ENCODE measurements at regions not wholly inside any gene's neighbourhood (a gene's known extent, or its start where the extent isn't known, plus 50 kb on each side); places are given as distances from the start of the nearest gene placed in this dataset.
A peak's percentile ranks its signal among the peaks of the same experiment; 100 is the strongest.

DNA sequence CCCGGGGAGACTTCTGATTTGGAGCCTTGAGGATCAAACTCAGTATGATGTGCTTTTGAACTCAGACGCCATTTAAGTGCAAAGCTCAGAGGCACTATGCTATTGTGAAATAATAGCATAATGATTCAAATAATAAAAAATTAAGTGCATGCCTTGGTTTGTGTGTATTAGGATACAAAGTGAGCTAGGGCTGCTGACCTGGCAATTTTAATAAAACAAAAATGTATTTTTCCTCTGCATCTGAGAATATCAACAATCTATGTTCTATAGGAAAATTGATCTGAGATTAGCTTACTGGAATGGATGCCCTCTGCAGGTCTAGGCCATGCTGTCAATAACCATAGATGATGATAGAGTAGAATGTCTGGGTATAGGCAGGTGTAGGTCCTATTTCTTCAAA is 278.8 kb downstream of the DCDC2C start:
- TF ChIP-seq, protein P1, sequence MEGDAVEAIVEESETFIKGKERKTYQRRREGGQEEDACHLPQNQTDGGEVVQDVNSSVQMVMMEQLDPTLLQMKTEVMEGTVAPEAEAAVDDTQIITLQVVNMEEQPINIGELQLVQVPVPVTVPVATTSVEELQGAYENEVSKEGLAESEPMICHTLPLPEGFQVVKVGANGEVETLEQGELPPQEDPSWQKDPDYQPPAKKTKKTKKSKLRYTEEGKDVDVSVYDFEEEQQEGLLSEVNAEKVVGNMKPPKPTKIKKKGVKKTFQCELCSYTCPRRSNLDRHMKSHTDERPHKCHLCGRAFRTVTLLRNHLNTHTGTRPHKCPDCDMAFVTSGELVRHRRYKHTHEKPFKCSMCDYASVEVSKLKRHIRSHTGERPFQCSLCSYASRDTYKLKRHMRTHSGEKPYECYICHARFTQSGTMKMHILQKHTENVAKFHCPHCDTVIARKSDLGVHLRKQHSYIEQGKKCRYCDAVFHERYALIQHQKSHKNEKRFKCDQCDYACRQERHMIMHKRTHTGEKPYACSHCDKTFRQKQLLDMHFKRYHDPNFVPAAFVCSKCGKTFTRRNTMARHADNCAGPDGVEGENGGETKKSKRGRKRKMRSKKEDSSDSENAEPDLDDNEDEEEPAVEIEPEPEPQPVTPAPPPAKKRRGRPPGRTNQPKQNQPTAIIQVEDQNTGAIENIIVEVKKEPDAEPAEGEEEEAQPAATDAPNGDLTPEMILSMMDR (IDR thresholded peaks at IDR 0.05): no peak
- TF ChIP-seq POLR2AphosphoS5 (IDR thresholded peaks at IDR 0.05): no peak
- no peak for TF ChIP-seq EP300 (IDR thresholded peaks at IDR 0.05)
- TF ChIP-seq POLR2A (IDR thresholded peaks at IDR 0.05; ENCODE audit: low read depth): no peak
- Histone ChIP-seq H3K4me3 (no peak overlapping the region), H3K4me1 (no peaks in the 10 kb centered on the region), H3K9me3 (peaks cover 0 to 8% (median 0%) of the 10 kb centered on the region in 4 donors), H3K27me3 (no peaks in the 10 kb centered on the region), H3K27ac (replicated peaks in 1 of 4) (no peak overlapping the region), H3K36me3 (no peaks in the 10 kb centered on the region)
- WGBS: 95% methylated on average over 2 of the region's 2 CpGs
- intact Hi-C loops (cut with DNase I): no loop called here
- DNase-seq (ENCODE audit: extremely low spot score): no peak

DNA sequence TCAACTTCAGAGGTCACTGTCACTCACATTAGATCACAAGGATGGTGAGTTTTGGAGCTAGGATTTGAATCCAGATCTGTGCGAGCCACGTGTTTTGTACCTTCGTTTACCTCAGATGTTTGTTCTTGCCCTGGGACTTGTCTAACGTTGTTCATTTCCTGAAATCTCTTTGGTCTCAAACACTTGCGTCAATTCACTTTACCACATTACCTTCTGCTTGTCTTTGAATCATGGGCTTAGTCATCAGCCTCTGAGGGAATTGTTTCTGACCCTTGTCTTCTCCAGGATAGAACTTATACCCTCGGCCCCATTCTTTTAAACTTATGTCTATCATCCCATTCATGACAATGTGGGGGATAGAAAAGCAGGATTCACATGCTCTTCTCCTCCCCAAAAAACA is 282.7 kb downstream of the DCDC2C start:
- H3K4me1 ChIP-seq: no peaks in the 10 kb centered on the region
- H3K36me3 ChIP-seq: no peaks in the 10 kb centered on the region
- H3K27ac ChIP-seq (replicated peaks in 1 of 4): no peak overlapping the region
- intact Hi-C loops (cut with DNase I): no loop called here
- DNase-seq (ENCODE audit: extremely low spot score): peak; percentile 8
- no peak overlapping the region for H3K4me3 ChIP-seq
- TF ChIP-seq, protein P1 (IDR thresholded peaks at IDR 0.05): no peak
- TF ChIP-seq POLR2A (IDR thresholded peaks at IDR 0.05; ENCODE audit: low read depth) (no peak), EP300 (IDR thresholded peaks at IDR 0.05) (no peak), POLR2AphosphoS5 (IDR thresholded peaks at IDR 0.05) (no peak)
- no peaks in the 10 kb centered on the region for H3K9me3 ChIP-seq
- no peaks in the 10 kb centered on the region for H3K27me3 ChIP-seq
- WGBS: 84% methylated on average over 6 of the region's 6 CpGs

DNA sequence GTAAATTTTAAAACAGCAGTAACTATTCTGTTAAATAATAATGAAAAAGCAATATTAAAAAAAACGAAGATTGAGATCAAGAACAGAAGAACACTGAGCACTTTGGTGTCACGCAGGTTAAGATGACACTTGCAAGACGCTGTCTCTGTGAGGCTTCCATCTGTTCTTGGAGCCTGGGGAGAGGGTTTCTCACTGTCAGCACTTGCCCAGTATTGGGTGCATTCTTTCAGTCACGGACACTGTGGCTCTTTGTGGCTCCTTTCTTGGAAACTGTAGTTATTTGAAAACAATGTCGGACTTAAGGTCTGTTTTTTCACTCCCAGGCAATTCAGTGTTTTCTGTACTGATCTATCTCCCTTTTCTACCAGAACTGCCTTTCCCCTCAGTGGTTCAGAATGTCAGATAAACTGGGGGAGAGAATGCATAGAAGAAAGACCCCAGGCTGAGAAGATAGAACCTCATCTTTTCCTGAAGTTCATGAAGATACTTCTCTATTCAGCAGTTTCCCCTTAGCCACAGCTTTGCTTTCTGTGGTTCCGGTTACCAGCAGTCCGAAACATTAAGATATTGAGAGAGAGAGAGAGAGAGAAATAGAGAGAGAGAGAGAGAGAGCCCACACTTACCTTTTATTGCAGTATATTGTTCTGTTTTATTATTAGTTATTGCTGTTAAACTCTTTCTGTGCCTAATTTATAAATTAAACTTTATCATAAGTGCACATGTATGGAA is 283.3 kb downstream of the DCDC2C start:
- Histone ChIP-seq H3K4me3 (no peak overlapping the region), H3K4me1 (no peaks in the 10 kb centered on the region), H3K27me3 (no peaks in the 10 kb centered on the region), H3K9me3 (no peaks in the 10 kb centered on the region), H3K27ac (replicated peaks in 1 of 4) (no peak overlapping the region), H3K36me3 (no peaks in the 10 kb centered on the region)
- DNase-seq (ENCODE audit: extremely low spot score): peak; percentile 29
- intact Hi-C loops (cut with DNase I): no loop called here
- WGBS: 74% methylated on average over 7 of the region's 7 CpGs
- TF ChIP-seq POLR2AphosphoS5 (IDR thresholded peaks at IDR 0.05) (no peak), POLR2A (IDR thresholded peaks at IDR 0.05; ENCODE audit: low read depth) (no peak), EP300 (IDR thresholded peaks at IDR 0.05) (no peak)
- TF ChIP-seq, protein P1 (IDR thresholded peaks at IDR 0.05): no peak

DNA sequence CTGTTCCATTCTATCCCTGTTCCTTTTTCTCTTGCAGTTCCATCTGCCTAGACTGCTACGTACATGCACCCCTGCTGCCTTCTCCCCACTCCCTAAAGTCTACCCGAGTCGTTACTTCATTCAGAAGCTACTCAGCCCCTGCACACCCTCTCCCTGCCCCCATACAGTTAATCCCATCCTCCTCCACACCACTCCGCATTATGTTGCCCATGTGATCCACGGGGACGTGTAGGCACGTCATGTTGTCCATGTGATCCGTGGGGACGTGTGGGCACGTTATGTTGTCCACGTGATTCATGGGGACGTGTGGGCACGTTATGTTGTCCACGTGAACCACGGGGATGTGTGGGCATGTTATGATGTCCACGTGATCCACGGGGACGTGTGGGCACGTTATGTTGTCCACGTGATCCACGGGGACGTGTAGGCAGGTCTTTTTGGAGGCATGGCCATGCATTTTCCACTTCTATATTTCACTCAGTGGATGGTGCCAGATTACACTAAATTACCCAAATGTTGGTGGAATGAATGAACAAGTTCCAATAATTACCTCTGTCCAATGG is 299.5 kb downstream of the DCDC2C start:
- intact Hi-C loops (cut with DNase I): no loop called here
- peaks cover 0 to 8% (median 0%) of the 10 kb centered on the region in 4 donors for H3K27me3 ChIP-seq
- WGBS: 86% methylated on average over 22 of the region's 22 CpGs

More for the DNA sequence above, 299.5 kb downstream of the DCDC2C start:
- Histone ChIP-seq H3K27ac (replicated peaks in 1 of 4) (no peak overlapping the region), H3K36me3 (no peaks in the 10 kb centered on the region), H3K4me1 (no peaks in the 10 kb centered on the region), H3K9me3 (no peaks in the 10 kb centered on the region), H3K4me3 (no peak overlapping the region)
- TF ChIP-seq, protein P1 (IDR thresholded peaks at IDR 0.05): no peak
- TF ChIP-seq POLR2AphosphoS5 (IDR thresholded peaks at IDR 0.05): no peak
- TF ChIP-seq POLR2A (IDR thresholded peaks at IDR 0.05; ENCODE audit: low read depth): no peak
- TF ChIP-seq EP300 (IDR thresholded peaks at IDR 0.05): no peak
- DNase-seq (ENCODE audit: extremely low spot score): peak; percentile 91
